ENCODE measurements at regions not wholly inside any gene's neighbourhood (a gene's known extent, or its start where the extent isn't known, plus 50 kb on each side); places are given as distances from the start of the nearest gene placed in this dataset.
"Not testable (repeated sequence)": the region's sequence is repeated elsewhere in the genome, so short reads cannot be mapped to it uniquely, and the experiment has no call there.

- H3K9me3 ChIP-seq, result no peaks in the 10 kb centered on the region
- TF ChIP-seq, protein P1, sequence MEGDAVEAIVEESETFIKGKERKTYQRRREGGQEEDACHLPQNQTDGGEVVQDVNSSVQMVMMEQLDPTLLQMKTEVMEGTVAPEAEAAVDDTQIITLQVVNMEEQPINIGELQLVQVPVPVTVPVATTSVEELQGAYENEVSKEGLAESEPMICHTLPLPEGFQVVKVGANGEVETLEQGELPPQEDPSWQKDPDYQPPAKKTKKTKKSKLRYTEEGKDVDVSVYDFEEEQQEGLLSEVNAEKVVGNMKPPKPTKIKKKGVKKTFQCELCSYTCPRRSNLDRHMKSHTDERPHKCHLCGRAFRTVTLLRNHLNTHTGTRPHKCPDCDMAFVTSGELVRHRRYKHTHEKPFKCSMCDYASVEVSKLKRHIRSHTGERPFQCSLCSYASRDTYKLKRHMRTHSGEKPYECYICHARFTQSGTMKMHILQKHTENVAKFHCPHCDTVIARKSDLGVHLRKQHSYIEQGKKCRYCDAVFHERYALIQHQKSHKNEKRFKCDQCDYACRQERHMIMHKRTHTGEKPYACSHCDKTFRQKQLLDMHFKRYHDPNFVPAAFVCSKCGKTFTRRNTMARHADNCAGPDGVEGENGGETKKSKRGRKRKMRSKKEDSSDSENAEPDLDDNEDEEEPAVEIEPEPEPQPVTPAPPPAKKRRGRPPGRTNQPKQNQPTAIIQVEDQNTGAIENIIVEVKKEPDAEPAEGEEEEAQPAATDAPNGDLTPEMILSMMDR (IDR thresholded peaks at IDR 0.05), result no peak
Observed at GRCh38 chr4:52423967-52424366, 235.1 kb downstream of the USP46 start.

GRCh38 chr4:52425751-52426326 lies 233.3 kb downstream of the USP46 start:
- Histone ChIP-seq H3K27me3 (ENCODE audit: low read depth) (no peaks in the 10 kb centered on the region), H3K4me3 (no peak overlapping the region), H3K27ac (no peak overlapping the region), H3K9me3 (no peaks in the 10 kb centered on the region), H3K4me1 (no peaks in the 10 kb centered on the region), H3K36me3 (no peaks in the 10 kb centered on the region)
- ATAC-seq (no peak), DNase-seq (no peak)
- intact Hi-C loops (cut with DNase I), result no loop called here
- TF ChIP-seq, protein P1 (IDR thresholded peaks at IDR 0.05), result no peak

More at GRCh38 chr4:52423967-52424366, 235.1 kb downstream of the USP46 start:
- no peaks in the 10 kb centered on the region for H3K27me3 ChIP-seq (ENCODE audit: low read depth)
- H3K27ac ChIP-seq, result no peak overlapping the region
- H3K4me1 ChIP-seq, result no peaks in the 10 kb centered on the region
- DNase-seq (no peak), ATAC-seq (no peak)
- intact Hi-C loops (cut with DNase I), result no loop called here
- H3K36me3 ChIP-seq, result no peaks in the 10 kb centered on the region
- no peak overlapping the region for H3K4me3 ChIP-seq

DNA sequence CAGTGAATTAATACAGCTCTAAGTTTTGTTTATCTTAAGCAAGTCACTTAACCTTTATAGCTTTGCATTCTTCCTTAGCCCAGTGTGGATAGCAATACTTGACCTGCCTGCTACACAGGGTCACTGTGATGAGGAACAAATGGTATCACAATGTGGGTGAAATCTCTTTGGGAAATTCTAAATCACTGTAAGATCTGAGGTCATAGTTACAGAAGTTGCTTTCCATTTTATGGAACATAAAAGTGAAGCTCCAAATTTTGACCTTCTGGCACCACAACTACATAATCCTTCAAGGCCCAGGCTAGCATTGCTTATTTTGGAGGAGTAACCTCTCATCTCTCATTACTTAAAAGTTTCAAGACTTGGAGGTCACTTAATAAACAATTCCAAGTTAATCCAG lies 227.7 kb downstream of the USP46 start:
- Histone ChIP-seq H3K4me3 (no peak overlapping the region), H3K4me1 (no peaks in the 10 kb centered on the region), H3K27ac (no peak overlapping the region), H3K9me3 (no peaks in the 10 kb centered on the region), H3K27me3 (ENCODE audit: low read depth) (no peaks in the 10 kb centered on the region), H3K36me3 (no peaks in the 10 kb centered on the region)
- ATAC-seq (no peak), DNase-seq (no peak)
- TF ChIP-seq, protein P1 (IDR thresholded peaks at IDR 0.05), result no peak
- intact Hi-C loops (cut with DNase I), result no loop called here

DNA sequence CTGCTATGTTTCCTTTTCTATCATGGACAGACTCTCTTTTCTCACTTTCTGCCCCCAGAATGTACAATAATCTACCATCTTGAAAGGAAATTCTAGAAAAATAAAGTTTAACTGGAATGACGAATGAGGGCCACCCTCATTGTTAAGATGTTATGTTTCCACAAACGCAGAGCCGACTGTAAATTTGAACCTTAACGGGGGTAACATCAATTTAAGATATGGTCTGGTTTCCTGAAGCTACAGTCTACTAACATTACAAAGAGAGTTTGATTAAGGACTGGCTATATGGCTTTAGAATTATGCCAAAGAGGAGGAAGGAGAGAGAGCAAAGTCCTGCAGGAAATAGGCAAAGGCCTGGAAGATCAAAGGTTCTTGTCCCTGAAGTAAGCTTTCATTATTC lies 227.2 kb downstream of the USP46 start:
- Histone ChIP-seq H3K27me3 (ENCODE audit: low read depth) (no peaks in the 10 kb centered on the region), H3K9me3 (no peaks in the 10 kb centered on the region), H3K36me3 (no peaks in the 10 kb centered on the region), H3K4me3 (no peak overlapping the region), H3K27ac (no peak overlapping the region), H3K4me1 (no peaks in the 10 kb centered on the region)
- ATAC-seq, result no peak
- DNase-seq, result no peak
- TF ChIP-seq, protein P1 (IDR thresholded peaks at IDR 0.05), result no peak
- intact Hi-C loops (cut with DNase I), result no loop called here

GRCh38 chr4:52442524-52442923 lies 216.6 kb downstream of the USP46 start:
- intact Hi-C loops (cut with DNase I); H3K27ac ChIP-seq; DNase-seq; H3K9me3 ChIP-seq; H3K36me3 ChIP-seq; H3K27me3 ChIP-seq (ENCODE audit: low read depth); ATAC-seq; H3K4me3 ChIP-seq; H3K4me1 ChIP-seq: not testable (repeated sequence)

DNA sequence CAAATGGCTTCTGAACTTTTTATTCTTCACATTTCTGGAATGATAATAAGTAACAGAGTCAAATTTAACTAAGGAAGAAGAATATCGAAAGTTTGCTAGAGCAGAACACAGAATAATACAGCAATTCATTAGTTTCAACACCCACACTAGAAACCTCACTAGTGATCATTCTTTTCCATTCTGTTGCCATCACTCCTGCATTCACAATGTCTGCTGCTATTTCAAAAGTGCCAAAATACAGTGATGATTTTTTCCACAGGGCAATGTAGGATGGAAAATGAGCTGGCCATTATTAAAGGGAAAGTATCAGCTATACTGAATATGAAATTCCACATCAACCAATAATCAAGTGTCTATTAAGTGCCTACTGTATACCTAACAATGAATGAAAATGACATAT lies 186.7 kb downstream of the USP46 start:
- no peak for DNase-seq
- Histone ChIP-seq H3K9me3 (no peaks in the 10 kb centered on the region), H3K27me3 (ENCODE audit: low read depth) (no peaks in the 10 kb centered on the region), H3K4me3 (no peak overlapping the region), H3K4me1 (no peaks in the 10 kb centered on the region), H3K27ac (no peak overlapping the region), H3K36me3 (no peaks in the 10 kb centered on the region)
- ATAC-seq, result no peak
- intact Hi-C loops (cut with DNase I), result no loop called here
- TF ChIP-seq, protein P1 (IDR thresholded peaks at IDR 0.05), result no peak

Data from lower lobe of right lung (tissue), 2 donors.